ENCODE measurements at regions not wholly inside any gene's neighbourhood (a gene's known extent, or its start where the extent isn't known, plus 50 kb on each side); places are given as distances from the start of the nearest gene placed in this dataset.

- DNase-seq = no peak
These were observed 80.8 kb upstream of the MTNR1B start for GRCh38 chr11:92888696-92889095.

- no peak for DNase-seq
These were observed 78.6 kb upstream of the MTNR1B start for GRCh38 chr11:92890846-92891245.

GRCh38 chr11:92892802-92893684, 76.4 kb upstream of the MTNR1B start:
- no peak for DNase-seq

GRCh38 chr11:92894197-92894596, 75.3 kb upstream of the MTNR1B start:
- no peak for DNase-seq

GRCh38 chr11:92897487-92897886, 72.0 kb upstream of the MTNR1B start:
- DNase-seq = no peak

GRCh38 chr11:92902417-92902816, 67.0 kb upstream of the MTNR1B start:
- no peak for DNase-seq

- DNase-seq = no peak
These were observed 61.8 kb upstream of the MTNR1B start for GRCh38 chr11:92907671-92908070.

GRCh38 chr11:92909214-92909613, 60.2 kb upstream of the MTNR1B start:
- no peak for DNase-seq

- no peak for DNase-seq
These were observed 58.0 kb upstream of the MTNR1B start for GRCh38 chr11:92911478-92911877.

GRCh38 chr11:92915551-92915950, 53.9 kb upstream of the MTNR1B start:
- DNase-seq = no peak

GRCh38 chr11:92916299-92916698, 53.2 kb upstream of the MTNR1B start:
- no peak for DNase-seq

GRCh38 chr11:92917927-92918326, 51.5 kb upstream of the MTNR1B start:
- DNase-seq = no peak

GRCh38 chr11:92919048-92919447, 50.4 kb upstream of the MTNR1B start:
- no peak for DNase-seq
